Retinal pigment epithelial cell (primary cell): ENCODE measurements at regions not wholly inside any gene's neighbourhood (a gene's known extent, or its start where the extent isn't known, plus 50 kb on each side); places are given as distances from the start of the nearest gene placed in this dataset.

Experiments
- DNase-seq: peaks from one replicate; pipeline ENCODE4 v3.0.0-alpha.2; 2010; ENCODE audit warnings: low read depth
- H3K4me3 ChIP-seq: 2 replicates; pipeline ENCODE4 v1.5.1; 2011; ENCODE audit warnings: mild to moderate bottlenecking, low read length, control low read depth, moderate library complexity
- TF ChIP-seq, protein P1 (sequence below): conservative IDR thresholded peaks from 2 replicates; pipeline ENCODE4 v1.5.1; 2011; ENCODE audit warnings: low read depth, low read length, control low read depth, inconsistent platforms

DNA sequence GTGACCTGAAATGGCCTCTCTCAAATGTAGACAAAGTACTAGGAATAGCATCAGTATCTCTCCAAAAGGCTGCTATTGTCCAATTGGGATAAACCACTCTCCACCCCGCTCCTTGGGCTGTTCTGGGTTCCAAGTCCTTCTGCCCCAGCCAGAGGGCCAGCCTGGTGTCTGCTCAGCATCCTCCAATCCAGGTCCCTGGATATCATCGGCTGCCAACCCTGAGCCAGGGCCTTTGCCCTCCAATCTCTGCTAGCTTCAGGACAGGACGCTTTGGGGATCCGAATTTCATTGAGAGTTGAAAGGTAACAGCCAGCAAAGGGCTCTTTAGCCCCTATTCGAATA, 119.3 kb upstream of the ADPGK start:
- H3K4me3 ChIP-seq: no peak overlapping the region
- DNase-seq: no peak
- TF ChIP-seq, protein P1, sequence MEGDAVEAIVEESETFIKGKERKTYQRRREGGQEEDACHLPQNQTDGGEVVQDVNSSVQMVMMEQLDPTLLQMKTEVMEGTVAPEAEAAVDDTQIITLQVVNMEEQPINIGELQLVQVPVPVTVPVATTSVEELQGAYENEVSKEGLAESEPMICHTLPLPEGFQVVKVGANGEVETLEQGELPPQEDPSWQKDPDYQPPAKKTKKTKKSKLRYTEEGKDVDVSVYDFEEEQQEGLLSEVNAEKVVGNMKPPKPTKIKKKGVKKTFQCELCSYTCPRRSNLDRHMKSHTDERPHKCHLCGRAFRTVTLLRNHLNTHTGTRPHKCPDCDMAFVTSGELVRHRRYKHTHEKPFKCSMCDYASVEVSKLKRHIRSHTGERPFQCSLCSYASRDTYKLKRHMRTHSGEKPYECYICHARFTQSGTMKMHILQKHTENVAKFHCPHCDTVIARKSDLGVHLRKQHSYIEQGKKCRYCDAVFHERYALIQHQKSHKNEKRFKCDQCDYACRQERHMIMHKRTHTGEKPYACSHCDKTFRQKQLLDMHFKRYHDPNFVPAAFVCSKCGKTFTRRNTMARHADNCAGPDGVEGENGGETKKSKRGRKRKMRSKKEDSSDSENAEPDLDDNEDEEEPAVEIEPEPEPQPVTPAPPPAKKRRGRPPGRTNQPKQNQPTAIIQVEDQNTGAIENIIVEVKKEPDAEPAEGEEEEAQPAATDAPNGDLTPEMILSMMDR: no peak

DNA sequence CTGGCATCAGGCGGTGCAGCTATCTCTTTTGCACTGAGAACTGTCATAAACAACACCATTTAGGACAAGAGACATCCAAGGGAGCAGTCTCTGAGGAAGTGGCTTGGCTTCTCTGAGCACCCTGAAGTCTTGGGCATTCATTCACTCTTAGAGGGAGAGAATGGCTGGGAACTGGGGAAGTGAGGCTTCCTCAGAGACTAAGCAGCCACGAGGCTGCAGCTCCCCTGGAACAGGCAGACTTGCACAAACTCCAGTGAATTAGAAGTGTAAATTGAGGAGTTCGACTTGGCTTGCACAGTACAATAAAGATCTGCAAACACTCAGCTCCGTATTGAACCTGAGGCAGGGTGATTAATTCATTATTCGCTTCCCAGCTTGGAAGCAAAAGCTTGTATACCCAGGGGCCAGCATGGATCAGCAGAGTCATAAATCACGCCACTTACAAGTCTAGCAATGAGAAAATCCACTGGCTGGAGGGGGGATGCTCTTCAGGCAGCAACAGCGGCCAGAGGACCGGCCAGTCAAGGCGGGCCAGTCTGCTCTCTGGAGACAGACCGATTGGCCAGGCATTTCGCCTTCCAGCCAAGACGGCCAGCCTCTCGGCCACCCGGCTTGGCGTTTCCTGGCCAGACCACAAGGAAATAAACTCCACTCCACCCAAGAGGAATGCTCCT, 118.8 kb upstream of the ADPGK start:
- no peak for DNase-seq
- TF ChIP-seq, protein P1: no peak
- no peak overlapping the region for H3K4me3 ChIP-seq

- TF ChIP-seq, protein P1: no peak
- DNase-seq: no peak
- no peak overlapping the region for H3K4me3 ChIP-seq
Measured at GRCh38 chr15:72892986-72893385, 109.4 kb upstream of the ADPGK start.

DNA sequence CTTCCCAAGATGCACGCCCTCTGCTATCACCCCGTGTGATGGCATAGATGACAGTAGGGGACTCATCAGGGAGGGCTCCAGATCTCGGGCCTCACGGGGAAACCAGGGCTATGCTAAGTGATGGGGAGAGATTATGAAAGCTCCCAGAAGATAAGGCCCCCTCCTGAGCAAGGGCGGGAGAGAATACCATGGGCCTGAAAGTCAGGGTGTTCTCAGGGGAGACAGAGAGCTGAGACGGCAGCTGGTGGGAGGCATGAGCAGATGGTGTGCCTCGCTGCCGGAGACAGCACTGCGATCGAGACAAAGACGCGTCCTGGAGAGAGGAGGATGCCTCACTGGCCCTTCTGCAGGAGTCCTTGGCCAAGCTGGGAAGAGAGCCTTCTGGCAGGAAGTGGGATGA, 106.5 kb upstream of the ADPGK start:
- TF ChIP-seq, protein P1: no peak
- H3K4me3 ChIP-seq: no peak overlapping the region
- DNase-seq: no peak

GRCh38 chr15:72889545-72889944, 106.0 kb upstream of the ADPGK start:
- no peak for DNase-seq
- TF ChIP-seq, protein P1: no peak
- no peak overlapping the region for H3K4me3 ChIP-seq

GRCh38 chr15:72888811-72889210, 105.3 kb upstream of the ADPGK start:
- no peak overlapping the region for H3K4me3 ChIP-seq
- TF ChIP-seq, protein P1: no peak
- DNase-seq: no peak

- DNase-seq: no peak
- TF ChIP-seq, protein P1: no peak
- H3K4me3 ChIP-seq: no peak overlapping the region
Measured at GRCh38 chr15:72888211-72888610, 104.7 kb upstream of the ADPGK start.
